GM12874 (cell line): ENCODE measurements at regions not wholly inside any gene's neighbourhood (a gene's known extent, or its start where the extent isn't known, plus 50 kb on each side); places are given as distances from the start of the nearest gene placed in this dataset.

Experiments
- TF ChIP-seq, protein P1 (sequence below): IDR thresholded peaks from 2 replicates; pipeline ENCODE4 v1.5.1; 2011; ENCODE audit warnings: low read depth, mild to moderate bottlenecking, control low read depth, low read length, moderate library complexity; ENCODE audit not compliant: insufficient read depth

DNA sequence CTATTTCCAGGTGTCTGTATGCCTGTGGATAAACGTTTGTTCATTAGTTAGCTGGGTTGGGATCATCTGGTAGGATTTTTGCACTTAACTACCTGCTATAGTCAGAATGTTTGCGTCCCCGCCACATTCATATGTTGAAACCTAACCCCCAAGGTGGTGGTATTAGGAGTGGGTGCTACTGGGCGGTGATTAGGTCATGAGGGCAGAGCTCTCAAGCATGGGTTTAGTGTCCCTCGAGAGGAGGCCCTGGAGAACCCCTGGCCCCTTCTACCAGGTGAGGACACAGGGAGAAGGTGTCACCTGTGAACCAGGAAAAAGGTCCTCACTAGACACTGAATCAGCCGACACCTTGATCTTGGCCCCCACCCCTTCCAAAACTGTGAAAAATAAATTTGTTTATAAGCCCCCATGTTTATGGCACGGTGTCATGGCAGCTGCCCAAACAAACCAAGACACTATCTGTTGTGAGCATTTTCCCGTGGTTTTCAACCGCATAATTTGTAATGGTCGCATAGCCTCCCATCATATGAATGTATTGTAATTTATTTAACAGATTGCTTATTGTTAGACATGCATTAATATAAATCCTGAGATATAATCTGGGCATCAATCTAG lies 92.7 kb upstream of the TRIM2 start:
- TF ChIP-seq, protein P1, sequence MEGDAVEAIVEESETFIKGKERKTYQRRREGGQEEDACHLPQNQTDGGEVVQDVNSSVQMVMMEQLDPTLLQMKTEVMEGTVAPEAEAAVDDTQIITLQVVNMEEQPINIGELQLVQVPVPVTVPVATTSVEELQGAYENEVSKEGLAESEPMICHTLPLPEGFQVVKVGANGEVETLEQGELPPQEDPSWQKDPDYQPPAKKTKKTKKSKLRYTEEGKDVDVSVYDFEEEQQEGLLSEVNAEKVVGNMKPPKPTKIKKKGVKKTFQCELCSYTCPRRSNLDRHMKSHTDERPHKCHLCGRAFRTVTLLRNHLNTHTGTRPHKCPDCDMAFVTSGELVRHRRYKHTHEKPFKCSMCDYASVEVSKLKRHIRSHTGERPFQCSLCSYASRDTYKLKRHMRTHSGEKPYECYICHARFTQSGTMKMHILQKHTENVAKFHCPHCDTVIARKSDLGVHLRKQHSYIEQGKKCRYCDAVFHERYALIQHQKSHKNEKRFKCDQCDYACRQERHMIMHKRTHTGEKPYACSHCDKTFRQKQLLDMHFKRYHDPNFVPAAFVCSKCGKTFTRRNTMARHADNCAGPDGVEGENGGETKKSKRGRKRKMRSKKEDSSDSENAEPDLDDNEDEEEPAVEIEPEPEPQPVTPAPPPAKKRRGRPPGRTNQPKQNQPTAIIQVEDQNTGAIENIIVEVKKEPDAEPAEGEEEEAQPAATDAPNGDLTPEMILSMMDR, result no peak

DNA sequence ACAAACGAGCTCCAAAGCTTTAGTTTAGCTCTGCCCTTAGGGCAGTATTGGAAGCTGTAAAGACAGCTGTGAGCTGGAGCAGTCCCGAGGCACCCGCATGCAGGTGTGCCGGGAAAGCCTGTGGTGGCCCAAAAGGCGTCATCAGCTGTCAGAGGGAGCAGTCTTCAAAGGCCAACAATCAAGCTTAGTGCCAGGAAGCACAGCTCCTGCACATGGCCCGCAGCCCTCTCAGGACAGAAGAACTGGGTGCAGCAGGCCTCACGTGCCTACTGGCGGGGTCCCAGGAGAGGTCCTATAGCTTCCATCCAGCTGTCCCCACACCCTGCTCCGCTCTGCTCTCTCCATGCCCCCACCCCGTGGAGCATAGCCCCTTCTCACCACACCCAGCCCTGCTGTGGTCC lies 92.2 kb upstream of the TRIM2 start:
- TF ChIP-seq, protein P1, result no peak

DNA sequence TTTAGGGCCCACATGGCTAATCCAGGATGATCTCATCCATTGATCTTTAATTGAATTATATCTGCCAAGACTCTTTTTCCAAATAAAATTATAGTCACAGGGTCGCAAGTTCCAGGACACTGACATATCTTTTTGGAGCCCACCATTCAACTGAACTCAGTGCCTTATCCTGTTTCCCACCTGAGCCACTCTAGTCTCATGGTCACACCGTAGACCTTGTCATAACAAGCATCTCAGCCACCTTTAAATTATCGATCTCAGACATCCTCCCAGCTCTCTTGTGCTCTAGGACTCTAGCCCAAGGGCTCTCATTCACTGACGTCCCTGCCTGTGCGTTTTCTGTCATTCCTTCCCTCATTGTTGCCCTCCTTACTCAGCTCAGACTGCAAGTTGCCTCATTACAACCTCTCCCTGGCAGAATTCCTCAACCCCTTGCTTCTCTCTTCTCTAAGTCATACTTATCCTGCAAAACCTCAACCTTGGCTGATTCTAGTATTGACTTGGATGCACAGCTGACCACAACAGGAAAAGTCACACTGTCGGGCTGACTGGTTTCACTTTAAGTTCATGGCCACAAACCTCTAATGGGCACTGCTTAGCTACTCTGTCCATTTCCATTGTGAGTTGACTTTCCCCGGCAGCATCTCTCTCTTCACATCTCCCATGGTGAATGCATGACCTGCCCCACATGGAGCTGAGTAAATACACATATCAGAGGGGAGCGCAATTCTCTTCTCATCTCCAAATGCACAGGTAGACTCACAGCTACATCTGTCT lies 91.0 kb upstream of the TRIM2 start:
- TF ChIP-seq, protein P1, result no peak

DNA sequence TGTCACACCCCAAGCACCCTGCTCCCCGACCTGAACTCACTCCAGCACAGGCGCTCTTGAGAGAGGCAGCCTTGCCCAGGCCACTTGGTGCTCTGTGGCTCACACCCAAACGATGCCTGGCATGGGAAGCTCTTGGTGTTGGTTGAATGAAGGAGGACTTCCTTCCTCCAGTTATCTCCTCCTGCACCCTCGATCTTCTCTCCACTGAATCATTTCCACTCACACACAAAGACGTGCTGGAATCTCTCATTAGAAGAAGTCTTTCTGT lies 90.5 kb upstream of the TRIM2 start:
- TF ChIP-seq, protein P1, result no peak

DNA sequence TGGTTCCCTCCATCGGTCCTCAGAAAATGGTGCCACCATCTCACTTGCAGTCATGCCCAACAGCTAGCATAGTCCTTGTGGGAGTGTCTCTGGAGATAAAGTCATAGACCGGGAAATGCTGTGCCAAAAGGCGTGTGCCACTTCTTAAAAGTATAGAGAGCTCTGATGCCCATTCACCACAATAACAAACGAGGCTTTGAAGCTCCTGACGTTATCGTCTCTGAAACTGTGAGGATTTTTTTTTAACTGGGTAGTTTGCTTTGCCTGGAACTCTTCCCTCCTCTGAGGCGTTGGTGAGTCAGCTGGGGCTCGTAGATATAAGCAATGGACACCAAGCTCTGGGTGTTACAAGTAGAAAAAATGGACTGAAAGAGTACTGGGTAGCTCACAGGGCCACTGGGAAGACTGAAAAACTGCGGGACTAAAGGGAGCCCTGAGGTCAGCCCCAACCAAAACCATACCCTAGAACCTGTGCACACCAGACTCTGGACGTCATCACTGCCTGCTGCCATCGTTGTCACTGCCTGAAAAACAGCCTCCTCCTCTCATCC lies 89.4 kb upstream of the TRIM2 start:
- TF ChIP-seq, protein P1, result no peak

DNA sequence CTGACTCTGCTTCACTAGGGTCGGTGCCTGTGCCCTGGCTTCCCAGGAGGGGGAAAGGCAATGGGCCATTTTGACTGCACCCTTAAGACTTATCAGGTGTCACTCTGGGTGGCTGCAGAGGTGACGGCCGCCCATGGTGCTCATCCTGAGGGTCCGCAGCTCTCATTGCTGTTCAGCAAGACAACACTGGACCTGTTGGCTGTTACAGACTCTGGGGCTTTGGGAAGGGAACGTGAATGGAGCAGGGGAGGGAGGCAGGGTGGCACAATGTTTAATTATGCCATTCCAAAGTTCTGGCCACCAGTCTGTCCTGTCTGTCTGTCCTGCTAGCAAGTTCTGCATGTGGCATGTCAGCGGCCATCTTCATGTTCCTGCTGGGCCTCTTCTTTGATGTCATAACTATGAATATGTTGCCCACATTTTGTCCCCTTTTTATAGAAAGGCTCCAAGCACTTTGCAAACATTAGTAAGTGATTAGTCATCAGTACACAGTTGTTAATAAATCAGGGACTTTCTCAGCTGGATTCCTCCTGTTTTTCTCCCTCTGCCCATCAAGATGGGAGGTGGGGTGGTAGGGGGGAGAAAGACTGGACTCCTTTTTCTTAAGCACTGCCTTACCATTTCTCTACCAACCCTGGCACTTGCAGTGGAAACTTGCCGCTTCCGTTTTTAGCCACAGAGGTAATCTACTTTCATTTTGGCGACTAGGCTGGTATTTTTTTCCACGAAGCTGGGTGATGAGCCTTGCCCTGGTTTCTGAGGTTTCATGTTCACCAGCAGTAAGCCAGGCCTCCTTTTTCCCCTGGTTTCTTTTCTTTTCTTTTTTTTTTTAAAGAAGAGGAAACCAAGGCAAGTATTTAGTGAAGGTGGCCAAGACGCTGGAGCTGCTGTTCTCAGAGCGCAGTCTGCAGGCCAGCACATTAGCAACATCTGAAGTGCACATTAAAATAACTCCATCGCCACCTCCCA lies 88.6 kb upstream of the TRIM2 start:
- TF ChIP-seq, protein P1, result no peak

DNA sequence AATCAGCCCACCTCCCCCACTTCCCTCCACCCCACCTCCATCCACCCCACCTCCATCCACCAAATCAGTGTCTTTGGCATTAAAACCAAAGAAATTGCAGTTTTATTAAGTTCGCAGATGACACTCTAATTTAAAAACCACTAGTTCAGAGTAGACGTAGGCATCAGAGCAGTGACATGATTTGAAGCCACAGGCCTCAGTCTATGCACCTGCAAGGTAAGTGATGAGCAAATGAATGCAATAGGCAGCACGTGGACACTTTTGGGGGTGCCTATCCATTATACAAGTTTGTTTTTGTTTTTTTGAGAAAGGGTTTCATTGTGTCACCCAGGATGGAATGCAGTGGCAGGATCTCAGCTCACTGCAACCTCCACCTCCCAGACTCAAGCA lies 88.0 kb upstream of the TRIM2 start:
- TF ChIP-seq, protein P1, result no peak
